HG02870 (cell line): ENCODE measurements at regions not wholly inside any gene's neighbourhood (a gene's known extent, or its start where the extent isn't known, plus 50 kb on each side); places are given as distances from the start of the nearest gene placed in this dataset.
"Not testable (repeated sequence)": the region's sequence is repeated elsewhere in the genome, so short reads cannot be mapped to it uniquely, and the experiment has no call there.

Source experiments
- ATAC-seq: cut with Tn5 transposase; IDR thresholded peaks from one replicate; pipeline ENCODE4 v1.9.1; 2021; ENCODE audit warnings: mild to moderate bottlenecking, moderate library complexity; ENCODE audit not compliant: unreplicated experiment

DNA sequence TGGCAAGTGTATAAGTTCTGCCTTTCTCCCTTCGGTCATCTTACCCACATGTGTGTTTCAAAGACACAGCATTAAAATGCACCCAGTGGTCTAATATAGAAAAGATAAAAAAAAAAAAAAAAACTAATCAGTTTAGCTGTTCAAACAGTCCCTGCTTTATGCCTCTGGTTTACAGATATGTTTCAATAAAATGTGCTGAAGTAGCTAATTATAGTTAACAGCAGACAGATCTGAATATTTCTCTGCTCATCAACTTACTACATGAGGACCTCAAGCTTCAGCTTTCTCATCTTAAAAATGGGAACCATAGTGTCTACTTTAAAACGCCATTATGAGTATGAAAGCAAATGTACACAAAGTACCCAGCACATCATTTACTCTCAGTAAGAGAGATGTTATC lies 280.6 kb upstream of the DEFB112 start:
- ATAC-seq, result no peak

DNA sequence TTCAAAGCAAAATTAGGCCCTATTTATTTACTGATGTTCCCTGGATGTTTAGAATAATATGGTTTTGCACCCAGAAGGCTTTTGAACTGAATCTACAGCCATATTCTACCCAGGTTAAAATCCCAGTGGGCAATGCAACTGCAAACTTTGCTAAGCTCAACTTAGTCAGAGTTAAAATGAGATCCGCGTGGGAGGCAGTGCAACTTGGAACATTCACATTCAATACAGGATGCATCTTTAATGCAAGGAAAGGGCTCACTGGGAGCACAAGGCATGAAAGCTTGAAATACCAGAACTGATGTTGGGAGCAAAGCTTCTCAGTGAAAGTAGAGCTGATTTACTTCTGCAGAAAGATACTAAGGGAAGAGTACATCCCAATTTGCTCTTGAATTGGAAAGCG lies 281.2 kb upstream of the DEFB112 start:
- ATAC-seq, result no peak

- ATAC-seq, result no peak
Measured at GRCh38 chr6:50333696-50334095, 284.0 kb upstream of the DEFB112 start.

GRCh38 chr6:50337532-50338122 lies 287.9 kb upstream of the DEFB112 start:
- ATAC-seq, result no peak

DNA sequence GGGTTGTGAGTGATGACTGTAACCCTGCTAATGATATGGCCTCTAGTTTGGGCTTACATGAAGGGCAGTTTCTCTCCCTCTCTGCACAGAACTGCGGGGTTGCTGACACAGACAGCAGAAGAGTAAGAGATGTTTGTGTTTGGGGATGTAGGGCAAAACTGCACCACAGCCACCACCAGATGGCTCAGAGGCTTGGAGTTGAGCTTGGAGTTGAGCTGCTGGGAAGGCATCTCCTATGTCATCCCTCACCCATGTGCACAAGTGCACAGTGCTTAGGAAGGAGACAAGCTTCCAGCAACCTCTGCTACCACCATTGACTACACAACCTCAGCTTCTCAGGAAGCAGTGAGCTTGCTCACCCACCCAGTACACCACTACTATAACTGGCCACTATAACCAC lies 303.9 kb upstream of the DEFB112 start:
- ATAC-seq, result no peak

DNA sequence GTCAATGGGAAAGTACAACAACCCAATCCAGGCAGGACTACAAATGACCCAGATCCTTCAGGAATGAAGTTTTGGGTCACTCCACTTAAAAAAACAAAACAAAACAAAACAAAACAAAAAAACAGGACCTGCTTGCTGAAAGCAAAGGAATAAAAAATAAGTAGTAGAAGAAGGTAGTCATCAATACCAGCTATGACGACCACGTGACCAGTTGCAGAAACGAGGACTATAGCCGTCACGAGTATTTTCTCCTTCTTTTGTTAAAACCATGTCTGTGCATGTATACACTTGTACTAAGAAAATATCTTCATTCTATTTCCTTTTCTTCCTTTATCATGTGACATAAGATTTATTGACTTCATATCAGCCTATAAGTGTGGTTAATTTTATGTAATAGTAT lies 308.4 kb upstream of the DEFB112 start:
- no peak for ATAC-seq

- no peak for ATAC-seq
Measured at GRCh38 chr6:50361641-50362331, 312.1 kb upstream of the DEFB112 start.

DNA sequence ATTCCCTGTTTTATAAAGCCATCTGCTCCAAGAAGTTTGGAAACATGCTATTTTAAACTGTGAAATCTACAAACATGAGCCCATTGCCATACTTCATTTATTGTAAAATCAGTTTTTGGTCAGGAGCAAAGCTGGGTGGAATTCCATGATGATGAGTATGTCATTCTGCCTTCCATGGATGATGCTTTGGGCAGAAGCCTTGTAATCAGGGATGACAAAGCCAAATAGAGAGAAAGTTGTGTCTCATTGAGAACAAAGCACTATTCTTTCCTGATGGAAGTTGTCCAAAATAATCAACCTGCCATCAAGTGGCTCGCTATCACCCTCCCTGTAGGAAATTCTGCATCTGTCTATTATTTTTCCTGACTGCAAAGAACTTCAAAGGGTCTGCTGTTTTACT lies 313.0 kb upstream of the DEFB112 start:
- ATAC-seq, result no peak

- no peak for ATAC-seq
Measured at GRCh38 chr6:50369996-50370395, 320.3 kb upstream of the DEFB112 start.

GRCh38 chr6:50380406-50381098 lies 330.8 kb upstream of the DEFB112 start:
- no peak for ATAC-seq

GRCh38 chr6:50381099-50381415 lies 331.3 kb upstream of the DEFB112 start:
- no peak for ATAC-seq

- ATAC-seq, result no peak
Measured at GRCh38 chr6:50390416-50390815, 322.9 kb upstream of the TFAP2D start.

GRCh38 chr6:50394139-50394538 lies 319.2 kb upstream of the TFAP2D start:
- ATAC-seq, result not testable (repeated sequence)

DNA sequence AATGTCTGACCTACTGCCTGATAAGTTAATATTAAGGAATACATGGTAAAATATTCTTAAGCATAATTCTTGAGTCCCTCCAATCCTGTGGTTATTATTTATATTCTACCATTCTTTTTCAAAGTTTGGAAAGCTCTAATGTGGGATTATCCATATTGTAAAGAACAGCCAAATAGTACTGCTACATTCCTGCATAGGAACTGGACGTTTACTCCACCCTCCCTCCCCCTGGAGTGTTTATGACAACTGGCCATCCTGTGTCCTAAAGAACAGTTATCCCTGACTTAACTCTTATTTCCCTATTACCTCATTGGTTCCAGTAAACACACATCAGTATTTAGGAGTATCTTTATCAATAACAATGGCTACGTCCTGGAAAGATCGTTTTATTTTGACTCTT lies 308.7 kb upstream of the TFAP2D start:
- ATAC-seq, result no peak

DNA sequence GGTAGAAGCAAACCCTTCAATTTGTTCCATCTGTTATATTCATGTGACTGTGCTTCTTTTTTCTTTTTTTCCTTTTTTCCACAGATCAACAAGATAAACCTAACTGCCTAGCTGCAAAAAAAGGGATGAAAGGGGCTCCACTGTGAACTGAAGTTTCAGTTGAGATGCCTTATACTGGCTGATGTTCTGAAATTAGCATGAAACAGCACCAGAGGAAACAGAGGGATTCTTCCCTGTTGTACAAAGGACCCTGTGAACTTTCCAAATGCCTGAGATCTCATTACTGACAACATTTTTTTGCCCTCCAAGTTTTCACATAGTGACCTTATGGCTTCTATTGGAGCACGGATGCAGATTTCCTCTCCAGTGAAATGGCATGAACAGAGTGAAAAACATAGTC lies 302.7 kb upstream of the TFAP2D start:
- no peak for ATAC-seq

GRCh38 chr6:50421041-50421440 lies 292.3 kb upstream of the TFAP2D start:
- not testable (repeated sequence) for ATAC-seq

- ATAC-seq, result no peak
Measured at GRCh38 chr6:50427267-50427666, 286.1 kb upstream of the TFAP2D start.

- no peak for ATAC-seq
Measured at GRCh38 chr6:50437901-50438300, 275.4 kb upstream of the TFAP2D start.

- no peak for ATAC-seq
Measured at GRCh38 chr6:50442531-50443040, 270.7 kb upstream of the TFAP2D start.

DNA sequence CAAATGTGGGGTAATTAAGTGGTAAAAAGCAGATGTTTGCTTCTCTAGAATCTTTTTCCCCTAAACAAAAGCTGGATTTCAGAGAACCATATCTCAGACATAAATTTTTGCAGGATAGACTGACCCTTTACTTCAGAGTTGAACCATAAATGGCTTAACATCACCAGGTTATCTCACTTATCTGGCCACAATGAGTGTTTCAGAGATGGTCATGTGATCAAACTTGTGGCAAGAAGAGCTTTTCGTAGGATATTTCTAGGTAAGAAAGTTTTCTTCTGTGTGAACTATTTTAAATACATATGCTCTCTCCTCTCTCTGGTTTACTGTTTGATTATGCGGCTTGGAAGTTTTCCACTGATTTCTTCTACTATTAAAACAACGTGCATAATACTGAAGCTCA lies 270.2 kb upstream of the TFAP2D start:
- ATAC-seq, result no peak

DNA sequence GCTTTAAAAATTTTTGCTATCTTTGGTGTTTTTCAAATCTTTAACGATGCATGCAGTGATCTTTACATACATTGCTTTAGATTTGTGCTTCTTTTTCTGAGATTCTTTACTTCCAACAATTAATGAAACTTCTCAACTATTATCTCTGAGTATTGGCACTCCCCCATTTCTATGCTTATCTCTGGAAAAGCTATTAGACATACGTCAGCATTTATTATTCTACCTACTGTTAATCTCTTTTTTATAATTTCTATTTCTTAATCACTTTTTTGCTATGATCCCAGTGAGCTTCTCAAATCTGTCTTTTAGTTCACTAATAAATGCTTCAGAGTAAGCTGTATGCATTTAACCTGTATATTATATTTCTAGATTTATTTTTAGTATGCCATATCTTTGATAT lies 264.2 kb upstream of the TFAP2D start:
- ATAC-seq, result no peak

GRCh38 chr6:50451826-50452400 lies 261.4 kb upstream of the TFAP2D start:
- ATAC-seq, result no peak
